ENCODE measurements at regions not wholly inside any gene's neighbourhood (a gene's known extent, or its start where the extent isn't known, plus 50 kb on each side); places are given as distances from the start of the nearest gene placed in this dataset.

GRCh38 chr15:70429056-70429722, 331.5 kb upstream of the TLE3 start:
- DNase-seq (ENCODE audit: low read depth in 2 of 2), result no peak

- DNase-seq (ENCODE audit: low read depth in 2 of 2), result no peak
Observed at GRCh38 chr15:70428211-70428822, 330.6 kb upstream of the TLE3 start.

- DNase-seq (ENCODE audit: low read depth in 2 of 2), result no peak
Observed at GRCh38 chr15:70427167-70428120, 329.7 kb upstream of the TLE3 start.

DNA sequence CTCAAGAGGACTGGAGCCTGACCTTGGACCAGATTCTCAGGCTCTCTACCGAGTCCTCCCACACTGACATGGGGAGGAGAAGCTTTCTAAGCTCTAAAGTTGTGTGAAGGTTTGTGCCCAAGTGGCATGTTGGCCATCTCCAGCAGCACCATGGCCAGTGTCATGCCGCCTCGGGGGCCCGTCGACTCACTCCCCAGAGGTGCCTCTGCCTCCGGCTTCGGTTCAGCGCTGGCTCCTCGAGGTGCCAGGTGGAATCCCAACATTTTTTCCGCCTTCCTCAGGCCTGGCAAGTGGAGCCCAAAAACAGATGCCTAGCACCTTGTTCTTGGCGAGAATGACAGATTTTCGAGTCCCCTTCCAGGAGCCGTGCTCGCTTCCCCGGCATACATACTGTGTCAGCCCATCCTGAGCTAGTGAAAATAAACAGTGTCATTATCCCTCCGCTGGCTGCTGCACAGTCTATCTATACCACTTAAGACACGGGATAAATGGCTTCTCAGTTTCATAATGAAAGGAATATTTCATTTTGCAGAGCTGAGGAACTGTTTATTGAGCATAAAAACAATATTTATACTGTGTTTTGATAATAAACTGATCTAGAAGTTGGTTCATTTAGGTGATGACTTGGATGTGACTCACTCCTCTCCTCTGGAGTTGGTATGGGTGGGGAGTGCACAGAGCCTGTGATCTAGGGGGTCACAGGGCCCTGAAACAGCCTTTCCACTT, 328.5 kb upstream of the TLE3 start:
- DNase-seq (ENCODE audit: low read depth in 2 of 2), result no peak

- DNase-seq (ENCODE audit: low read depth in 2 of 2), result no peak
Observed at GRCh38 chr15:70424937-70425411, 327.3 kb upstream of the TLE3 start.

DNA sequence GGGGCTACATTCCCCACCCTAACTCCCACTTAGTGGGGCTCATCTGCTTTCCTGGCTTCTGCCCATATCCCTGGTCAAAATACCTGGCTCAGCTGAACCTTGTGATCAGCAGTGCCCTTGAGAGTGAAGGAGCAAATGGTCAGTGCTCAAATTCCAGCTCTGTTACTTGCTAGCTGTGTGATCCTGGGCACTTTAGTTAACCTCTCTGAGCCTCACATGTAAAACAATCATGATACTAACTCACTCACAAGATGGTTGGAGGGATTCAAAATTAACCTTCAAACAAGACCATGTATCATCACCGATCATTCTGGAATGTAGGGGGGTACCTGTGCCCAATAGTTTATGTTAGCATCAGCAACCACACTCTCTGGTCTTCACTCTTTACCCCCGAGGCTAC, 325.6 kb upstream of the TLE3 start:
- no peak for DNase-seq (ENCODE audit: low read depth in 2 of 2)

- DNase-seq (ENCODE audit: low read depth in 2 of 2), result no peak
Observed at GRCh38 chr15:70422342-70422741, 324.6 kb upstream of the TLE3 start.

GRCh38 chr15:70420948-70421482, 323.3 kb upstream of the TLE3 start:
- DNase-seq (ENCODE audit: low read depth in 2 of 2), result no peak

GRCh38 chr15:70420086-70420947, 322.6 kb upstream of the TLE3 start:
- no peak for DNase-seq (ENCODE audit: low read depth in 2 of 2)

DNA sequence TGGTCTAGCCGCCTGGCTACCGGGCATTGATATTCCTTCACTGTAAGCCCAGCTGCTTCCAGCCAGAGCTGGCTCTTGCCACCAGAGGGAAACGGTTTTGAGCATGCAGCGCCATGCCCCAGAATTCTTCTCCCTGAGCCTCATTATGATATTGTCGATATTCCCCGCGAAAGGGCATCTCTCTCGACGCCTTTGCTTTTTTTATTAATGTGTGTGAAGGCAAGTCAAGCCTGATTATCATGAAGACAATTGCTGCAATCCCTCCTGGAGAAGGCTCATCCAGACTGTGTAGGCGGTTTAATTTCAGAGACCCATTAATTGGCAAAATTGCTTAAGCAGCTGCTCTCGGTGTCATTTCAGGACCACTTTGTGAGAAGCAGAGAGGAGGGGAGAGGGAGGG, 321.2 kb upstream of the TLE3 start:
- DNase-seq (ENCODE audit: low read depth in 2 of 2), result no peak

DNA sequence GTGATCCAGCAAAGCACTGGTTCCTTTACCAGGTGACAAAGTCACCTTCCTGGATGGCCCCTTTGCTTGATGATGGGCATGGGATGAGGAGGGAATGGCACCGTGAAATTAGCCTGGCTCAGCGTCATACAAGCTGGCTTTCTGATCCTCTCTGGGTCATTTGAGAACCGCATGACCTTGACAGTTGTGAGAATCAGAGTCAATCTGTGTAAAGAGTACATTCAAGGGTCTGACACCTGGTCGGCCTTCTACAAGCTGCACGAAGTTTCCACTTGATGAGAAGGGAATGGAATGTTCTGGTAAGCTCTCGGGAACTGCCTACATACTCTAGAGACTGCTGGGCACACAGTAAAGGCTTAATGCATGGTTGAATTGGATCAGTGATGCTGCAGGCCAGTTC, 319.8 kb upstream of the TLE3 start:
- no peak for DNase-seq (ENCODE audit: low read depth in 2 of 2)

- no peak for DNase-seq (ENCODE audit: low read depth in 2 of 2)
Observed at GRCh38 chr15:70416829-70417228, 319.1 kb upstream of the TLE3 start.

DNA sequence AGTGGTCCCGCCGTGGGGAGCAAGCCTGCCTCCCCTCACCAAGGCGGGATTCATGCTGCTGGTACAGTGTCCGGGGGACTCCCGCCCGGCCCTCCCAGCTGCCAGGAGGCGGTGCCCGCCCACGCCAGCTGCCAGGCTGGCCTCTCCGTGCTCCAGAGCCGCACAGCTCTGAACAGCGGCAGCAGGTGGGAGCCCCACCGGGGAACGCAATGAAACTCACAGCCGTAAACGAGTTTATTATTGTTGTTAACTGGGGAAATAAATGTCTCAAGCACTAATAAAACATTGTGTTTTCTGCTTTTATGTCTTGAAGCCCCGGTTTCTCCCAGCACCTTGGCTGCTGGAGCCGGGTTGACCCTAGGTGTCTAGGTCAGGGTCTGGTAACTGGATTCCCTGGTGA, 317.7 kb upstream of the TLE3 start:
- DNase-seq (ENCODE audit: low read depth in 2 of 2), result no peak

DNA sequence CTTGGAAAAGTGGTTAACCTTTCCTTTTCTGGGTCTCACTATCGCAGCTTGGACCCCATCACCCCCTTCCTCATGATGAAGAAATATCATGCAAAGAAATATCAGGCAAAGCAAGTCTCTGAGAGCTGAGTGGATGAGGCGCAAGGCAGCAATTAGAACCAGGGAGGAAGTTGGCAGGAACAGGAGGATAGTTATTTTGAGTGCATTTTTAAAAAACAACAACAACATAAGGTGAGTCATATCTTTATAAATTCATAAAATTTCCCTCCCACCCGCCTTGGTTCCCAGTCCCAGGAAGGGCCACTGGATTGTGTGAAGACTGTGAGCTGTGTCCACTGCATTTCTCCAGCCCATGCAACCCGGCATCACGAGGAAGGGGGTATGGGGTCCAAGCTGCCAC, 316.9 kb upstream of the TLE3 start:
- DNase-seq (ENCODE audit: low read depth in 2 of 2), result no peak

DNA sequence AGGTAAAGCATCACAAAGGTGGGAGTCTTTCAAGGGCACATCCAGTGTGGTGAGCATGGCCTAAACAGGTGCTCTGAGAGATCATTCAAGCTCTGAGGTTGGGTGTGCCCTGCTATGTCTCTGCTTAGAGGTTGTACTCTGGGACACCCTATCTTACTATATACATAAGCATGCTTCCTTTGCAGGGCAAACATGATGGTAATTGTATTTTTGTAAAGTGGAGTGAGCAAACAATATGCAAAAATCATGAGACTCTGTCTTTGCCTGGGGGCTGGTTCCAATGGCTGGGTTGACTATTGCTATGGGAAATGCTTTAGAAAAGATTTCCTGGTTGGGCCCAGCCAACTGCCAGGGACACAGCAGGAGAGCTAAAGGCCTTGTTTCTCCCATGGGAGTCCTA, 315.1 kb upstream of the TLE3 start:
- no peak for DNase-seq (ENCODE audit: low read depth in 2 of 2)

GRCh38 chr15:70411143-70411863, 313.6 kb upstream of the TLE3 start:
- DNase-seq (ENCODE audit: low read depth in 2 of 2), result no peak

- DNase-seq (ENCODE audit: low read depth in 2 of 2), result no peak
Observed at GRCh38 chr15:70410371-70410985, 312.8 kb upstream of the TLE3 start.

DNA sequence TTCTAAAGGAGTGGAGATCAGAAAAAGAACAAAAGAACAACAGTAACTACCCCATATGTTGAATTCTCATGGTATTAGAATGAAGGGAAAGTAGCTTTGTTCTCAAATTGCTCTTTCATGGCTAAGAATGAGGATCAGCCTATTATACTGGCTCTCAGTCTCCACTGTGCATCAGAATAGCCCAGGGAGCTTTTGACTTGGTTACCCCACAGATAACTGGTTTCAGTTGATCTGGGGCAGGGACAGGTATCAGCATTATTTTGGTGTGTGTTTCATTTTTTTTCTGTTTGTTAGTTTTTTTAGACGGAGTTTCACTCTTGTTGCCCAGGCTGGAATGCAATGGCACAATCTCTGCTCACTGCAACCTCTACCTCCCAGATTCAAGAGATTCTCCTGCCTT, 311.7 kb upstream of the TLE3 start:
- DNase-seq (ENCODE audit: low read depth in 2 of 2), result no peak

DNA sequence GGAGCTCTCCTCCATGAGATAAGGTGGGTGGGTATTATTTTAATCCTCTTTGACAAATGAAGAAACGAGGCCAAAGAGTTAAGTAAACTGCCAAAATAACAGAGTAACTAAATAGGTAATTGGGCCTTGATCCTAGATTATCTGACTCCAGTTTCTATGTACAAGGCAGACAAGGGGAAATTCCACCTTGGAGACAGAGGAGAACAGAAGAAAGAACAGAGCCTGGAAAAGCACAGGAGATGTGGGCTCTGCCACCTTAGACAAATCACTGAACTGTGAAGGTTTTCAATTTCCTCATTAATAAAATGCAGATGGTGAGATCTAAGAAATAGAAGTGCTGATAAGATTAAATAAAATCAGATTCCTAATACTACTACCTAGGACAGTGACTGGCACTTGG, 310.2 kb upstream of the TLE3 start:
- DNase-seq (ENCODE audit: low read depth in 2 of 2), result no peak

DNA sequence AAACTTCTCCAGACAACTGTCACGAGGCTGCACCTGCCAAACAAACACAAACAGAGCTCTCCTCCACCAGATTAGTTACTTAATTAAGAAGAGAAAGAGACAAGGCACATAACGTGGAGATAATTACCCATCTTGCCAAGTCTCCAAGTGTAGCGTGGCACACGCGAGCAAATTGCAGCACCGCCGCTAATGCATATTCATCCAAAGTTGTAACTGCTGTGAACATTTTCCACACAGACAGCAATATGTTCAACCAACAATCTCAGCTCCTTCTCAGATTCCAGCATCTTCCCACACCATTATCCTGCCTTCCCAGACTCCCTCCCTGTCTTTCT, 309.6 kb upstream of the TLE3 start:
- DNase-seq (ENCODE audit: low read depth in 2 of 2), result no peak
